ENCODE measurements at regions not wholly inside any gene's neighbourhood (a gene's known extent, or its start where the extent isn't known, plus 50 kb on each side); places are given as distances from the start of the nearest gene placed in this dataset.
"Not testable (repeated sequence)": the region's sequence is repeated elsewhere in the genome, so short reads cannot be mapped to it uniquely, and the experiment has no call there.

DNA sequence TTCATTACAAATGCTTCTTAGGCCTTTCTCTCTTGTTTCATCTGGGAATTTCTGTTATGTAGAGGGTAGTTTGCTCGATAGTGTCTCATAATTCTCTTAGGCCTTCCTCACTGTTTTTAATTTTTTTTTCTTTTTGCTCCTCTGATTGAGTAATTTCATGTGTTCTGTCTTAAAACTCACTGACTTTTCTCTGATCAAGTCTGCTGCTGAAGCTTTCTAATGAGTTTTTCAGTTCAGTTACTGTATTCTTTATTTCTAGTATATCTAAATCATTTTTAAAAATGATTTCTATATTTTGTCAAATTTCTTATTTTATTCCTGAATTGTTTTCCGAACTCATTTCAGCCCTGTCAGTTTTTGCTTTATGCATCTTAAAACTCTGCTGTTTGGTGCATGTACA lies 228.0 kb downstream of the MID1IP1 start:
- DNase-seq (ENCODE audit: low read depth in 1 of 2, low spot score in 1 of 2) = no peak

- no peak for DNase-seq (ENCODE audit: low read depth in 1 of 2, low spot score in 1 of 2)
Measured at GRCh38 chrX:39030636-39031035, 229.4 kb downstream of the MID1IP1 start.

DNA sequence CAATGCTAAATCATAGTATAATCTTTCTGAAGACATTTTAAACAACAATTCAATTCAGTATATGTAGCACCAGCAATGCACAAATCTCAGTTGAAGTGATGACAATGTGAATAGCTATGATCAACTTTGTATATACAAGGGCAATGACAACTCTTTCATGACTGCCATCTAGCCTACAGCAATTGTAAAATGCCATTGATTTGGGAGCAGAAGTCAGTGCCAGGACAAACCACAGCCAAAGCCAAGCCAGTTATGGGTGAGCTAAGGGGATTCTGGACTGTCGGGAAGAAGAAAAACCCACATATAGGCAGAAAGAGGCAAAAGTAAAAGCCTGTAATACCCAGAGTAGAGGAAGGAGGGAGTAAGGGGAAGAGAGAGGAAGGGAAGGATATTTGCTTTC lies 238.6 kb downstream of the MID1IP1 start:
- DNase-seq (ENCODE audit: low read depth in 1 of 2, low spot score in 1 of 2) = no peak

DNA sequence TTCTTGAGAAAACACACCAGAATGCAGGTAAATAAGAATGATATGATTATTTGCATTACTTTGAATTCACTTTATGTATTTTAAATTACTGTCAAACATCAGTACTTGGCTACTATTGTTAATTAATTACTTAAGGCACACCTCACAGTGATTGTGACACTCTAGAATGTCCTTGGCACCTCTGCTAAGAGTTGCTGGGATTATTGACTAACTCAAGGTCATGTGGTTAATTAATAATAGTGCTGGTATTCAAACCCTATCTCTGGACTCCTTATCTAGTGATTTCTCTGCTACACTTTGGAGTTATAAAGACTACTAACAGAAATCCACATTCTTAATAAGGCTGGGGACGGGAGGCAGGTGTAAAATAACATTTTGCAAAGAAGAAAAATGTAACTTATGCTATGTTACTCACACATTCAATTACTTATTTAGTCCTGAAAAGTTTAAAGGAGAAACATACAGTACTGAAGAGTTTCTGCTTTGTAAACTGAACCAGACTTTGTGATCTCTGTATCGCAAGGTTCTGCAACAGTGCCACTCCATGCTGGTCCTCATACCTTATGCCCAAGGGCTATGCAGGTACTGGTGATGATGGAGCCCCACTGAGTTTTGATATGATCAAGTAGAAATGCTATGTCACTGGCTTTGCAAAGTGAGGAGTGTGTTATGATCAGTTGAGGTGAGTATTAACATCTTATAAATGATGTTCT lies 242.7 kb downstream of the MID1IP1 start:
- DNase-seq (ENCODE audit: low read depth in 1 of 2, low spot score in 1 of 2) = no peak

DNA sequence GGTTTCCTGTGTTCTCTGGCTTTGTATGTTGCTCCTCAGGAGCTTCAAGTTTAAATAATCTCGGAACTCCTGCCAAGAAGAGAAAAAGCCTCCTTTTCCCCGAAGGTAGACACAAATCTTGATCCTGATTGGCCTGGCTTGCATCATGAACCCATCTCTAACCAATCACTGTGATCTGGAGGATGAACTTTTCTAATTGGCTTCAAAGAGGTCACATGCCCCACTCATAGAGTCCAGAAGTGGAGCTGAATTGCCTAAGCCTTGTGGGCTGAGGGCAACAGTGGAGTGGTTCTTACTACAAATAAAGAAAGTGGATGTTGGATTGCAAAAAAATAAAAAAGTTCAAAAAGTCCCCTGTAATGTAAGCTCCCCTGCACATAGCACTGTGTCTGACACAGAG lies 245.9 kb downstream of the MID1IP1 start:
- DNase-seq (ENCODE audit: low read depth in 1 of 2, low spot score in 1 of 2) = no peak

GRCh38 chrX:39049975-39050374 lies 248.7 kb downstream of the MID1IP1 start:
- DNase-seq (ENCODE audit: low read depth in 1 of 2, low spot score in 1 of 2) = no peak

DNA sequence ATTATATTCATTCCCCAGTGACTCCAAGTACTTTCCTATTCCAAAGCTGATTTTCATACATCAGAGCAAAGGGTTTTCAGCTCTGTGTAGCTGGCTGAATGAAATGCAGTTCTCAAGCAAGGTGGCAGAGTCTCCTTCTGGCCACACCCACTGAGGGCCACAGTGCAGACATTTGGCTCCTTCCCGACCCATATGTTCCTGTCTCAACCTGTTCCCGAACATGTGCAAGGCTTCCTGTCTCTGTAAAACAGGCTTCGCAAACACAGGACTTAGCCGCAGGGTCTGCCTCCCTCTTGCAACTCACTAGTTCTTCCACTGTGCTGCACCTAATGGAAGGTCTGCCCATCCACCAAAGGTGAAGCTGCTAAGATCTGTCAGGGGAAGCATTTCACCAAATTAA lies 249.2 kb downstream of the MID1IP1 start:
- DNase-seq (ENCODE audit: low read depth in 1 of 2, low spot score in 1 of 2) = no peak

GRCh38 chrX:39052751-39053150 lies 251.5 kb downstream of the MID1IP1 start:
- no peak for DNase-seq (ENCODE audit: low read depth in 1 of 2, low spot score in 1 of 2)

GRCh38 chrX:39058724-39059123 lies 257.5 kb downstream of the MID1IP1 start:
- no peak for DNase-seq (ENCODE audit: low read depth in 1 of 2, low spot score in 1 of 2)

DNA sequence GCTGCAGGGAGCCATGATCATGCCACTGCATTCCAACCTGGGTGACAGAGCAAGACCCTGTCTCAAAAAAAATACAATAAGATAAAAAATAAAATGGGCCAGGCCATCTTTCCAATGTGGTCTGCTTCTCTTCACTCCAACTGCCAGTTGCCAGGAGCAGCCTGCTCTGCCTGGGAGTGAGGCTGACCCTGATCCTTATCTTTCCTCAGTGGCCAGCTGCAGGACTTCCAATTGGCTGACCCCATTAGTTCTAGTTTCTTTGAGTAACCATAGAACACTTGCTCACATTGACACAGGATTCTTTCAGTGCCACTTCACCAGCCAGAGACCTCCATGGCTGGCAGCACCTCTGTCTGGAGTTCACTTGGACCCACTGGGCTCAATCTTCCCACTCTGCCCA lies 258.6 kb downstream of the MID1IP1 start:
- no peak for DNase-seq (ENCODE audit: low read depth in 1 of 2, low spot score in 1 of 2)

- DNase-seq (ENCODE audit: low read depth in 1 of 2, low spot score in 1 of 2) = no peak
Measured at GRCh38 chrX:39063037-39063436, 261.8 kb downstream of the MID1IP1 start.

DNA sequence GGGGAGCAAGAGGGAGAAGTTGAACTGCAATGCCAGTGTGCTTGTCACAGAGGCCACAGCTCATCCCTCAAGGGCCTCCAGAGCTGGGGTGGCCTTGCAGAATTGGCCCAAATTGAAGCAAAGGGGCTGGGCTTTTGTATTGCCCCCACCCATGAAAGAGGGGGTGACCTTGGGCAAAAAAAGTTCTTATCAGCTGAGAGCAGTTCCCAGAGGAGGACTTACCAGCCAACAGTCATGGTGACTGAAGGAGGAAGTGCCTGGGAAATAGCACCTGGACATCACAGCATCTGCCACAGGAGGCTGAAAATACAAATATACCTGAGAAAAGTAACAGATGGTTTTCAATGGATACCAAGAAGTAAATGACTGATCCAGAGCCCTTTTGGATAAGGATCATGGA lies 262.4 kb downstream of the MID1IP1 start:
- DNase-seq (ENCODE audit: low read depth in 1 of 2, low spot score in 1 of 2) = no peak

- DNase-seq (ENCODE audit: low read depth in 1 of 2, low spot score in 1 of 2) = no peak
Measured at GRCh38 chrX:39065051-39065871, 264.0 kb downstream of the MID1IP1 start.

DNA sequence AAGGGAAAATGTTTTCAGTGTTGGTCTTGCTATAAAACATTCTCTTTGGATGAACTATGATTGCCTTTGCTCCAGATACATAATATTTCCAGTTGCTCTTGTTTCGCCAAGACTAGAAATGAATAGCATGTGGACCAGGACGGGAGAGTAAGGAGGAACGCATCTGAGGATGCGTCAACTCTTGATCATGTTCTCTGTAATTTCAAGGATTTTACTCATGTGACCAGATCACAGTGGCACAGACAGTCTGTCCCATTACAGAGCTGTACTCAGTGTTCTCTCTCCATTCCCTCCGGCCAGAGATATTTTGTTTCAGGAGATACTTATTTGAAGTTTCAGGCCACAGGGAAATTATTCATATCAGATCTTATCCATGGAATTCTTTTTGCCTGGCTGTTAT lies 266.6 kb downstream of the MID1IP1 start:
- DNase-seq (ENCODE audit: low read depth in 1 of 2, low spot score in 1 of 2) = no peak

GRCh38 chrX:39068634-39069033 lies 267.4 kb downstream of the MID1IP1 start:
- not testable (repeated sequence) for DNase-seq (ENCODE audit: low read depth in 1 of 2, low spot score in 1 of 2)

- no peak for DNase-seq (ENCODE audit: low read depth in 1 of 2, low spot score in 1 of 2)
Measured at GRCh38 chrX:39070009-39070408, 268.8 kb downstream of the MID1IP1 start.

GRCh38 chrX:39073131-39073530 lies 271.9 kb downstream of the MID1IP1 start:
- DNase-seq (ENCODE audit: low read depth in 1 of 2, low spot score in 1 of 2) = no peak

GRCh38 chrX:39096599-39096998 lies 295.3 kb downstream of the MID1IP1 start:
- no peak for DNase-seq (ENCODE audit: low read depth in 1 of 2, low spot score in 1 of 2)

DNA sequence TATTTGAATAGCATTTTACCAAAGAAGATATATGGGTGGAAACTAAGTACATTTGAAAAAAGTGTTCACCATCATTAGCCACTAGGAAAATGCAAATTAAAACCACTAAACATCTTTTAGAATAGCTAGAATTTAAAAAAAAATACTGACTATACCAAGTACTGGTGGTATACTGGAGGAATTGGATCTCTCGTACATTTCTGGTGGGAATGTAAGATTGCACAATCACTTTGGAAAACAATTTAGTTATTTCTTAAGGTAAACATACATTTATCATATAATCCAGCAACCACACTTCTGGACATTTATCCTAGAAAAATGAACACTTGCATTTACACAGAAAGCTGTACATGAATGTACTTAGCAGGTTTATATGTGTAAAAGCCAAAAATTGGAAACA lies 303.5 kb downstream of the MID1IP1 start:
- DNase-seq (ENCODE audit: low read depth in 1 of 2, low spot score in 1 of 2) = no peak

GRCh38 chrX:39112143-39112542 lies 310.9 kb downstream of the MID1IP1 start:
- DNase-seq (ENCODE audit: low read depth in 1 of 2, low spot score in 1 of 2) = no peak

DNA sequence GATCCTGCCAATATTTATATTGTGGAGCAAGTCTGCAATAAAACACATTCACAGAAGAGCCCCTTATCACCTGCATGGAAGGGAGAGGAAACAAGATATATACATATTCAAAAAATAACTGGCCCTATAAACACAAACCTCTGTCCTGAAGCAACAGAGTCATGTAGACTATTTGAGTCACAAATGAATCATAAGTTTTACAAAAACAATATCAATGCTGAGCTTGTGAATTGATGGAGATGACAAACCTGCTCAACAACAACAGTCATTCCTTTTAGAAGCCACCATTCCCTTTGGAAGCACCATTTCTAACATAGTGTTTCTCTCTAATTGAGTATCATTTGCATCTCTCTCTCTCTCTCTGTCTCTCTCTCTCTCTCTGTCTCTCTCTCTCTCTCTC lies 313.9 kb downstream of the MID1IP1 start:
- DNase-seq (ENCODE audit: low read depth in 1 of 2, low spot score in 1 of 2) = no peak

GRCh38 chrX:39117101-39117500 lies 315.8 kb downstream of the MID1IP1 start:
- DNase-seq (ENCODE audit: low read depth in 1 of 2, low spot score in 1 of 2) = no peak

DNA sequence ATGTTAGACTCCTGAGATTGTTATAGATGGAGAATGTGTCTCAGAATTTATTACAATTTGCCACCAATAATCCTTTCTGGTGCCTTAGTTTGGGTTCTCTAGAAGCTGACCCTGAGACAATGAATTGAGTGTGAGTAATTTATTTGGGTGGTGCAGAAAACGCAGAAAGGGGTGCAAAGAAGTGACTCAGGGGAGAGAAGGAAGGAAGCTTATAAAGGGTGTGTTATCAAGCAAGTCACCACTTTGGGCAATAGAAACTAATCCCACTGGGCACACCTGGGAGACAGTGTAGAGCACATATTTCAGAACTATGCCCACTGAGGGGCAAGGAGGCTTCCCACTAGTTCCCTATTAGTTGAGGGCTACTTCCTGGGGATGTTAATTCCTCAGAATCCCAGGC lies 320.6 kb downstream of the MID1IP1 start:
- no peak for DNase-seq (ENCODE audit: low read depth in 1 of 2, low spot score in 1 of 2)
